ENCODE measurements at regions not wholly inside any gene's neighbourhood (a gene's known extent, or its start where the extent isn't known, plus 50 kb on each side); places are given as distances from the start of the nearest gene placed in this dataset.
A peak's percentile ranks its signal among the peaks of the same experiment; 100 is the strongest.
"Not testable (repeated sequence)": the region's sequence is repeated elsewhere in the genome, so short reads cannot be mapped to it uniquely, and the experiment has no call there.

- FAIRE-seq (no peak), DNase-seq (ENCODE audit: low spot score) (no peak)
Measured at GRCh38 chr2:224178056-224178455, 139.0 kb upstream of the SERPINE2 start.

DNA sequence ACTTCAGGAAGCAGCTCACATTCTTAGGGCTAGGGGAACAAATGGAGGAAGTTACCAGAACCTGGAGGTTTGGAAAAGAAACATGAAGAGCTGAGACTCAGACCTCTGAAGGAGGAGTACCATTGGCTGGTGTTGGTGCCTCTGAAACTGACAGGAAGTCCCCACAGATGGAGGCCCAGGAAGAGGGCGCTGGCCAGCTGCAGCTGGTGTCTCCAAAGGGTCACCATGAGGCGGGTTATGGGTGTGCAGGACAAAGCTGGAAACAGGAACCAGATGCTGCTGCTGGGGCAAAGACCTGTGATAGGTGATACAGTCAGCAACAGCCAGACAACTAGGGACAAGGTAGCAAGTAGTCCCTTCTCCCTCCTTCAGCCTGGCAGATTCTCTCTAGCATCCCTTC, 136.5 kb upstream of the SERPINE2 start:
- no peak for FAIRE-seq

GRCh38 chr2:224174990-224175389, 135.9 kb upstream of the SERPINE2 start:
- no peak for FAIRE-seq
- no peak for DNase-seq (ENCODE audit: low spot score)

More for the DNA sequence above, 136.5 kb upstream of the SERPINE2 start:
- no peak for DNase-seq (ENCODE audit: low spot score)

DNA sequence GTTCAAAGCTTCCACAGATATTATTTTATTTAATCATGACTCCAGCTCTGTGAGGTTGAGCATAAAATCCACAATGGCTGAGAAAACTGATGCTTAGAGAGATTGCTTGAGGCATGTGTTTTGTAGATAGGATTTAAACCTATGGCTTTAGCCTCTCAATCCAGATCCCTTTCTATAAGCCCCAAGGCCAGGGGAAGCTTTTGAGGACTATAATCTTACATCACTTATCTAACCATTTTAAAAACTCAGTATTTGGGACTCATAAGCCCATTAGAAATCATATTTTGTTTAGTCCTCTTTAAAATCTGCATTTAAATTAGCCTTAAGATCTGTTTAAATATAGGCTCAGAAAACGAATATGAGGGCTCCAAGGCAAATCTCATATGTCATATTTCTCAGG, 135.4 kb upstream of the SERPINE2 start:
- FAIRE-seq (no peak), DNase-seq (ENCODE audit: low spot score) (no peak)

DNA sequence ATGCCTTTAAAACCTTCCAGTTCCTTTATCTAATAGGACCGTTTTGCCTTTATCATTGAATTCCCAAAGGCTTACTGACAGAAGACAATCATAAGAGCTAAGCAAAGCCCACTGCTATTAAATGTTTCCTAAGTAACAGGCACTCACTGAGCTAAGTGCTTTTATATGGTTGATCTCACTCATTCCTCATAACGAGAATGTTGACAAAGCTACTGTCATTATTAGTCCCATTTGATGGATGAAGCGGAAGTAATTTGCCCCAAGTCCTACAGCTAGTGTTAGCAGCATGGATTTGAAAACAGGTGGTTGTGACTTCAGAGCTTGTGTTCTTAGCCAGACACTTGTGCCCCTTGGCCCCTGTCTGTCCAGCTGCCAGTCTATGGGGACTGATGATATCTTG, 134.8 kb upstream of the SERPINE2 start:
- FAIRE-seq (no peak), DNase-seq (ENCODE audit: low spot score) (no peak)

DNA sequence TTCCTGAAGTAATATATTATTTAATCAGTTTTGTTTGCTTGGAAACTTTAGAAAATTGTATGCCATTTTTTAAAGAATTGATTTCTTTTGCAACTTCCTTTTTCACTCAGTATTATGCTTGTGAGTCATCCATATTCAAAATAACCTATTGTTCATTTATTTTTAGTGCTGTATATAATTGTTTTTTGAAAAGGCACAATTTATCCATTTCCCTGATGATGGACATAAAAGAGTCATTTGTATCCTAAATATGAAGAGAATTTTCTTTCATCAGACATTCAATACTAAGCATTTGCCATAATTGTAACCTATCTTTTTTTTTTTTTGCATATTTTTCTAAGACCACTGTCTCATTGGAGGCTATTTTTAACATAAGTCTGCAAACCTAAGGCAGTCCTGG, 134.1 kb upstream of the SERPINE2 start:
- DNase-seq (ENCODE audit: low spot score) (no peak), FAIRE-seq (no peak)

GRCh38 chr2:224171226-224171625, 132.1 kb upstream of the SERPINE2 start:
- DNase-seq (ENCODE audit: low spot score) (no peak), FAIRE-seq (no peak)

DNA sequence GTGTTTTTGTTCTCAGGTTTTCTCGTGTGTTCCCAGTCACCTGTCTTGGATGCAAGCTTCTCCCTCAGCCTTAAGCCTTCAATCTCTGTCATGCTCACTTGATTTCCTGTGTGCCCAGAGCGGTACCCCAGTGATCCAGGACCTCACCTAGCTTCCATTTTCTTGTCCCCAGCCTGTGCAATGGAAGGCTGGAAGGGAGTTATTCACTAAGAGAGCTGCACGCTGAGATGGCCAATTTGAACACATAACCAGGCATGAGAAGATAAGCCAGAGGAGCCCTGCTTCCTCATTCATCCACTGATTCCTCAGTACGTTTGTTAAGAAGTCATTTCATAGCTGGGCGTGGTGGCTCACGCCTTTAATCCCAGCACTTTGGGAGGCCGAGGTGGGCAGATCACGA, 130.8 kb upstream of the SERPINE2 start:
- DNase-seq (ENCODE audit: low spot score) (no peak), FAIRE-seq (no peak)

GRCh38 chr2:224167781-224168180, 128.7 kb upstream of the SERPINE2 start:
- FAIRE-seq; DNase-seq (ENCODE audit: low spot score): not testable (repeated sequence)

GRCh38 chr2:224166654-224167053, 127.6 kb upstream of the SERPINE2 start:
- FAIRE-seq (no peak), DNase-seq (ENCODE audit: low spot score) (no peak)

DNA sequence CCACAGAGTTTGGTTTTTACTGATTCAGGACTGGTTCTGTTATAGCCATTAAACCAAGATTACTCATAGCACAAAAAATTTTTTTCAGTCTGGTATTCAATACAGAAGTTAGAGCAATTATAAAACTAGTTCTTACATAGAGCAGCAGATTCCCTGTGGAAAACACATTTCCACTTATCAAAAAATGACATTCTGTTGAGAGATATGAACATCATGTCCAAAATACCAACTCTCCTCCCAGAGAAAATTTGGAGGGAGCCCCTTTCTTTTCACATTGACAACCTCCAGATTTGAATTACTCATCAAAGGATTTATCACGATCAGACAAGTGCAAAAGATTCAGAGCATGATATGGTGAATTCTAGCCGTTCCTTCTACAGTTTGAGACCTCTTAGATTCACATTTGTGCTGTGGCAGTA, 126.8 kb upstream of the SERPINE2 start:
- FAIRE-seq = no peak
- no peak for DNase-seq (ENCODE audit: low spot score)

GRCh38 chr2:224163566-224164307, 124.7 kb upstream of the SERPINE2 start:
- DNase-seq (ENCODE audit: low spot score) = no peak
- FAIRE-seq = no peak

DNA sequence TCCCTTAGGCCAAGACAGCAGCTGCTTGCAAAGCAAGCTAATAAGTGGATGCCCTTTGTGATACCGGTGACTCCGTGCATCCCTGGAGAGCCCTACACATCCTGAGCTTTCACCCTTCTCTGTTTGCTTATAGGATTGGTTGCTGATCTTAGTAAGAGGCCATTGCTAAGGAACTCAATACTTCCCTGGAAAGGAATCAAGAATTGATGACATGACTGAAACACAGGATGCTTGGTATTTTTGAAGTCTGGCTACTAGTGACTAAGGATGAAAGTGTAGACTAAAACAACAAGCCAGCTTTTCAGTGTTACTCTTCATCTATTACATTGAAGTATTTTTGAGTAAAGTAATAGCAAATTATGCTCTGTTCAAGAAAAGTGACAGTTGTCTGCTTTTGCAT, 123.0 kb upstream of the SERPINE2 start:
- DNase-seq (ENCODE audit: low spot score) = no peak
- FAIRE-seq = no peak

- DNase-seq (ENCODE audit: low spot score) = no peak
- FAIRE-seq = no peak
Measured at GRCh38 chr2:224161712-224162111, 122.6 kb upstream of the SERPINE2 start.

DNA sequence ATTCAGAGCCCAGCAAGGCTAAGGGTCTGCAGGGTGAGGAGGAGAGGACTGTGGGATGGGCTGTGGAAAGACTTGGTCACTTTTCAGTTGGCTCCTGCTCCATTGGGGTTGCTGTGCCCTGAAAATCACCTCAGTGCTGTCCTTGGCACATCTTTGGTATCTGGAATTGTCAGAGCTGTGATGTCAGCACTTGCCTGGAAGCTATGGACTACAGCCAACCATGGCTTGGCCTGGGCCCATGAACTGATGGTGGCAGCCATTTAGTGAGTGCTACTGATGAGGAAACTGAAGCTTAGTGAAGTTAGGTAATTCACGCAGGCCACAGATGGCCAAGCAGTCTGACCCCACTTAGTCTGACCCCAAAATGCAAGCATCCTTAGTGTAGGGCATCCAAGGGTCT, 121.8 kb upstream of the SERPINE2 start:
- DNase-seq (ENCODE audit: low spot score) (no peak), FAIRE-seq (no peak)

DNA sequence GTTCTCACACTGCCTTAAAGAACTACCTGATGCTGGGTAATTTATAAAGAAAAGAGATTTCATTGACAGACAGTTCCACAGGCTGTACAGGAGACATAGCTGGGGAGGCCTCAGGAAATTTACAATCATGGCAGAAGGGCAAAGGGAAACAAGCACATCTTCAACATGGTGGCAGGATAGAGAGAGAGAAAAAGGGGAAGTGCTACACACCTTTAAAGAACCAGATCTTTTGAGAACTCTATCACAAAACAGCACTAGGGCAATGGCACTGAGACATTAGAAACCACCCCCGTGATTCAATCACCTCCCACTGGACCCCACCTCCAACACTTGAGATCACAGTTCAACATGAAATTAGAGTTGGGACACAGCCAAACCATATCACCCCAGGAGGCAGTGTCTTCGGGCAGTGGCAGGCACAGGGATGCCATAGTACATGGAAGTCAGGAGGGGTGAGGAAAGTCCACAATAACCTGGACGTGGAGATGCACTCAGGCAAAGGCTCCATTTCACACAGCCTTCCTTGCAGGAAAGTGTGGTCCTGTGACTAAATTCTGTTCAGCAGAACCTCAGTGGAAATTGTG, 120.4 kb upstream of the SERPINE2 start:
- DNase-seq (ENCODE audit: low spot score) = no peak
- FAIRE-seq = no peak

DNA sequence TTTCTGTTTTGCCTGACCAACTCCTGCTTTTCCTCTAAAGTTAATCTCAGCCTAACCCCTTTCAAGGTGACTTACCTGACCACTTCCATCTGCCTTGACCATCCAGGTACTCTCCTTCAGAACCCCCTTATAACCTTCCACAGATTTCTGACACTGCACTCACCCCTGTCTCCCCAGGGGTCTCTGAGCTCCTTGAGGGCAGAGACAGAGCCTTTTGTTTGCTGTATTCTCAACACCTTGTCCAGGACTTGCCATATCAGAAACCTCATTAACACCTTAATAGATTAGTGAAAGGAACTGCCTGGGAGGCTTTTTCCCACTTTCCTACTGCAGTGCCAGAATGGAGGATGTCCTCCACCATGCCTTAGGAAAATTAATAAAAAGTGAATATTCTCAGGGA, 119.7 kb upstream of the SERPINE2 start:
- FAIRE-seq = no peak
- DNase-seq (ENCODE audit: low spot score) = no peak

DNA sequence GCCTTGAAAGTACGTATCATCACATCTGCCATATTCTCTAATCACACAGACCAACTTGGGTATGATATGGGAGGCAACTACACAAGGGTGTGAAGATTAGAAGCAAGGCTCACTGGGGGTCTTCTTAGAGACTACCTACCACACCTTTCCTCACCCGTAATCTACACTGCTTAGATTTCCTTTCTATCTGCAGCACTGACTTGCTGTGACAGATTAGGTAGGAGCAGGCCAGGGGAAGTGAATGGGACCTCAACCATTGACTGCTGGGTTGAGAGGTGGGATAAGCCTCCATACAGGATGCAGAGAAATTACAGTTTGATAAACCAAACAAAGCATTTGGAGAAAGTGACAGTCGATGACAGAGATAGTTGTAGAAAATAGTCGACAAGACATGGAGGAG, 119.0 kb upstream of the SERPINE2 start:
- DNase-seq (ENCODE audit: low spot score) = no peak
- FAIRE-seq = peak; percentile 55

DNA sequence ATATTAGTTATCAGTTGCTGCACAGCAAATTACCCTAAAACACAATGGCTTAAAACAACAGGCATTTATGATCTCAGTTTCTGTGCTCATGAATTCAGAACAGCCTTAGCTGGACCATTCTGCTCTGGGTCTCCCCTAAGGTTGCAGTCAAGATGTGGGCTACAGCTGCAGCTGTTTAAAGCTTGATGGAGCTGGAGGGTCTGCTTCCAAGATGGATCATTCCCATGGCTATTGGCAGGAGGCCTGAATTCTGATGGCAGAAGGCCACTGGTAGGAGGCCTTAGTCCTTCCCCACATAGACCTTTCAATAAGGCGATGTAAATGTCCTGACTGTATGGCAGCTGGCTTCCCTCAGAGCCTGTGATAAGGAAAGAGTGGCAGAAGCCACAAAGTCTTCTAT, 118.6 kb upstream of the SERPINE2 start:
- no peak for DNase-seq (ENCODE audit: low spot score)
- no peak for FAIRE-seq

- no peak for FAIRE-seq
- DNase-seq (ENCODE audit: low spot score) = no peak
Measured at GRCh38 chr2:224156436-224156835, 117.3 kb upstream of the SERPINE2 start.

GRCh38 chr2:224155896-224156295, 116.8 kb upstream of the SERPINE2 start:
- FAIRE-seq (no peak), DNase-seq (ENCODE audit: low spot score) (no peak)

DNA sequence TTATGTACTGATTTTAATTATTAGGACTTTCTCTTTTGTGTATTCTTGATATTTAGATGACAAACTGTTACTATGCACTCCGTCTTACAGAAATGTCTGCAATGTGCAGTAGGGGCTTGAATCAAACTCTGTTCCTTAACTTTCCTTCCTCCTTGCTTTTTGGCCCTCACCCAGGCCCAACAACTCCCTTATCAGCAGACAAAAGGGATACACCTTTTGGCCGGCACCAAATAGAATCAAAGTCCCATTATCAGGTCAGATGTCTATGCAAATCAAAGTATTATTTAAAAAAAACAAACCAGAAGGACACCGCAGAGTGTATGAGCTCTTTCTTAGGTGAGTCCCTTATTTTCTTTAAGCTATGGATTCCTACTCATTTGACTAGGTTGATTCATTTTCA, 116.3 kb upstream of the SERPINE2 start:
- DNase-seq (ENCODE audit: low spot score) (no peak), FAIRE-seq (no peak)

GRCh38 chr2:224151680-224152310, 112.7 kb upstream of the SERPINE2 start:
- DNase-seq (ENCODE audit: low spot score) (no peak), FAIRE-seq (peak; percentile 27)

Measured in urothelium cell line (cell line).